ENCODE measurements at regions not wholly inside any gene's neighbourhood (a gene's known extent, or its start where the extent isn't known, plus 50 kb on each side); places are given as distances from the start of the nearest gene placed in this dataset.

DNA sequence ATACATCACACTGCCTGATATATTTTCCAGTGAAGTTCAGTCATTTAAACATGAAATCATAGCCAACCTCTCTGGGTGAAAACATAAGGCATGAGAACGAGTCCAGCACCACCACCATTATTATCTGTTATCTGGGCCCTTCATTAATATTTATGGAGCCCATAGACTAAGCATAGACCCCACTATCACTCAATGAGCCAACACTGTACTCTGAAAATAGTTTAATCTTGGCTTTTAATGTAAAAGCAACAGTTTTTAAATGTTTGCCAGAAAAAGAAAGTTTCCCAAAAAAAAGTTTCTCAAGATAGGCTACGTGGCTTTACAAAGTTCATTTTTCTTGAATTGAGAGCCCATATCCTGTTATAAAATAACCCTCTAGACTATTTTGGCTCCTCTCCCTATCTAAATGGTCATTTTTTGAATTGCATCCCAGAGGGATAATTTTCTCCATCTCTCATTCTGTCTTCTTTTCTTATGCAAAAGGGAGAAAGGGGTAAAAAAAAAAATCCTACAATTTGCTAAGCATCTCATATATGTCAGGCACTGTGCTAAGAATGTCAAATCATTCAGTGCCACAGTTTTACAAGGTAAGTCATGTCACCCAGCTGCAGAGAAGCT lies 66.1 kb downstream of the FZD1 start:
- no peak overlapping the region for H3K4me3 ChIP-seq (ENCODE audit: control insufficient read depth, low read depth, low read length)
- no peak for DNase-seq (ENCODE audit: low read depth)
- TF ChIP-seq, protein P1, sequence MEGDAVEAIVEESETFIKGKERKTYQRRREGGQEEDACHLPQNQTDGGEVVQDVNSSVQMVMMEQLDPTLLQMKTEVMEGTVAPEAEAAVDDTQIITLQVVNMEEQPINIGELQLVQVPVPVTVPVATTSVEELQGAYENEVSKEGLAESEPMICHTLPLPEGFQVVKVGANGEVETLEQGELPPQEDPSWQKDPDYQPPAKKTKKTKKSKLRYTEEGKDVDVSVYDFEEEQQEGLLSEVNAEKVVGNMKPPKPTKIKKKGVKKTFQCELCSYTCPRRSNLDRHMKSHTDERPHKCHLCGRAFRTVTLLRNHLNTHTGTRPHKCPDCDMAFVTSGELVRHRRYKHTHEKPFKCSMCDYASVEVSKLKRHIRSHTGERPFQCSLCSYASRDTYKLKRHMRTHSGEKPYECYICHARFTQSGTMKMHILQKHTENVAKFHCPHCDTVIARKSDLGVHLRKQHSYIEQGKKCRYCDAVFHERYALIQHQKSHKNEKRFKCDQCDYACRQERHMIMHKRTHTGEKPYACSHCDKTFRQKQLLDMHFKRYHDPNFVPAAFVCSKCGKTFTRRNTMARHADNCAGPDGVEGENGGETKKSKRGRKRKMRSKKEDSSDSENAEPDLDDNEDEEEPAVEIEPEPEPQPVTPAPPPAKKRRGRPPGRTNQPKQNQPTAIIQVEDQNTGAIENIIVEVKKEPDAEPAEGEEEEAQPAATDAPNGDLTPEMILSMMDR (IDR thresholded peaks at IDR 0.05; ENCODE audit: control insufficient read depth, insufficient read depth, low read depth, low read length, missing control alignments): no peak

DNA sequence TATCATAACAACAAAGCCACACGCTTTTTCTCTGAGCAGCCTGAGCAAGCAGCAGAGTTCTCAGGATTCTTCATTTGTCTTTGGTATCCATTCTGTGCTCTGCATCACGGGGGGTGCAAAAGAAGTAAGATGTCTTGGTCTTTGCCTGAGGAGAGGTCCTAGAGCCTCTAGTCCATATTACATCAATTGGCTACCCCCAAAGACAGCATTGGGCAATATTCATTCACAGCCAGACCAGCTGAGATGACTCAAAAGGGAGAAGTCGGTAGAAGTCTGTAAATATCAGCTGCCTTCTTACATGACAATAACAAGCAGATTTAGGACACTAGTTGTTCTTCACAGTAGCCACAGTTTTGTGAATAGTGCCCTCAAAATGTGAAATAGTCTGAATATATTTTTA lies 66.6 kb downstream of the FZD1 start:
- TF ChIP-seq, protein P1 (IDR thresholded peaks at IDR 0.05; ENCODE audit: control insufficient read depth, insufficient read depth, low read depth, low read length, missing control alignments): no peak
- no peak overlapping the region for H3K4me3 ChIP-seq (ENCODE audit: control insufficient read depth, low read depth, low read length)
- no peak for DNase-seq (ENCODE audit: low read depth)

DNA sequence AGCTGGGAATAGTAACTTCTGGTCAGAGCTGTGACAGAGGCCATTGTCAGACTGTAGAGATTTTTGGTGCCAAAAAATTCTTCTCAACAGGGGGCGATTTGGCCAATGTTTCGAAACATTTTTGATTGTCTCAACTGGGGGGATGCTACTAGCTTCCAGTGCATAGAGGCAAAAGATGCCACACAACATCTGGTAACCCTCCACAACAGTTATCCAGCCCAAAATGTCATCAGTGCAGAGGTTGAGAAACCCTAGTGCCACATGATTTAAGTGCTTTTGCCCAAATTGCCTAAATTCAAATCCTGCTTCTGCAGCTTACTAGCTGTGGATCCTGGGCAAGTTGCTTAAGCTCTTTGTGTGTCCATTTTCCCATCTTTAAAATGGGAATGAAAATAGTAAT lies 71.9 kb downstream of the FZD1 start:
- no peak for DNase-seq (ENCODE audit: low read depth)
- no peak overlapping the region for H3K4me3 ChIP-seq (ENCODE audit: control insufficient read depth, low read depth, low read length)
- TF ChIP-seq, protein P1 (IDR thresholded peaks at IDR 0.05; ENCODE audit: control insufficient read depth, insufficient read depth, low read depth, low read length, missing control alignments): no peak

DNA sequence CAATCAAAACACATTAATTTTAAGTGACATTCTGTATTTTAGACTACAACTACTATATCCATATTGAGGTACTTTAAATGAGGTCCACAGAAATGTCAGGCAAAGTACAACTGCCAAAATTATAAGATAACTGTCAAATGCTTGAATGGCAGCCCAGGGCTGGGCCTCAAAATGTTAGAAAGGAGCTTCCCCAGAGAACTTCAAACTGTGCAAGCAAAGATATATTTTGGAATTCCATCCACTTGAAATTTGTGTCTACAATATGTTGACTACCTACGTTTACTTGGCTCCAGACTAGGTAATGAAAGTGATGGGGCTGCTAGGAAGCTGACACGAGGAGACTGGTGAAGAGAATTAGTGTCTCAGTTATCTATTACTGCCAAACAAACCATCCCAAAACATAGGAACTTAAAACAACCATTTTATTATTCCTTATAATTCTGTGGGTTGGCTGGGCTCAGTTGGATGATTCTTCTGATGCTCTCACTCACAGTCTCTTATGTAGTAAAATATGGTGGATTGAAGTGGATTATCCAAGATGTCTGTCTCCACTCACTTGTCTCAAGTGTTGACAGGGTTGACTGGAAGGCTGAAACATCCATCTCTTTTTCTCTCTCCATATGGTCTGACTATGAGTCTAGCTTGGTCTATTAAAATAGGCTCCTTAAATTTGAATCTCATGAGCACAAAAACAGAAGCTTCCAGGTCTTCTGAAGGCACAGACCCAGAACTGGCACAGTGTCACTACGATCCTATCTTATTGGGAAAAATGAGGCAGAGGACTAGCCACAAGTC lies 74.2 kb downstream of the FZD1 start:
- no peak overlapping the region for H3K4me3 ChIP-seq (ENCODE audit: control insufficient read depth, low read depth, low read length)
- no peak for DNase-seq (ENCODE audit: low read depth)
- TF ChIP-seq, protein P1 (IDR thresholded peaks at IDR 0.05; ENCODE audit: control insufficient read depth, insufficient read depth, low read depth, low read length, missing control alignments): no peak

DNA sequence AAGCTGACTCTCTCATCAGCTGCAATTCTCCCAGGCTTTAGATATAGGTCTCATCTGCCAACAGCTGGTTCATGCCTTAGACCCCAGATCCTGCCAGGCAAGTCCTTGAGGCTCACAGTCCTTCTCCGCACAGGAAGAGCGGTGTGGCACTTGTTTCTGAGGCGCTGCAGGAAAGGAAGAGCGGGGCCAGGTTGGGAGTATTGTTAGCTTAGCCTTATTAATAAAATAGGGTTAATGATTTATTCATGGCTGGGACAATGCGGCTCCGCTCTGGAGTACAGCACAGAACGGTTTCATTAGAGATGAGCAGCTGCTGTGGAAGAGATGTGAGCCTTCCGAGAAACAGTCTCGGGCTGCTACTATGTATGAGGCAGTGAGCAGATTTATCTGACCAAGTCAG lies 78.1 kb downstream of the FZD1 start:
- TF ChIP-seq, protein P1 (IDR thresholded peaks at IDR 0.05; ENCODE audit: control insufficient read depth, insufficient read depth, low read depth, low read length, missing control alignments): no peak
- DNase-seq (ENCODE audit: low read depth): no peak

DNA sequence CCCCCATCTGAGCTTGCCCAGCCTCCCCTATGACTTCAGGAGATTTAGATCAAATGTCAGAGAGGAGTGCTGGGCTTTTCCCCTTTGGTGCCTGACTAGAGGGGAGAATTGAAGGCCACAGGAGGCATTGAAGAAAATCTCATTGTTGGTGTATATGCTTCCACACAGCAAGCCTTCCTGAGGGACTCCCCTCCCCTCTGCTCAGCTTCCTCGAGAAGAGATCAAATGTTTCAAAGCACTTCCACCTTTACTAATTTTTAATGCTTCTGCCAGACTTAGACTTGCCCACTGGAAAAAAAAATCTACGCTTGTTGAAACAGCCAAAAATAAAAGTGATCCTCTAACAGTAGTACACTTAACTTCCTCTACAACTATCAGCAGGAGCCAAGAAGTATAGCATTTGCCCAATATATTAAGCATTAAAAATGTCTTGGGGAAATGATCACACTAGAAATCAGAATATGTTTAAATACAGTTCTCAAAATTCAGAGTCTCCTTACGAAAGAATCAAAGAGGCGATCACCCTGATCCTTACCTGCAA lies 79.3 kb downstream of the FZD1 start:
- no peak overlapping the region for H3K4me3 ChIP-seq (ENCODE audit: control insufficient read depth, low read depth, low read length)
- TF ChIP-seq, protein P1 (IDR thresholded peaks at IDR 0.05; ENCODE audit: control insufficient read depth, insufficient read depth, low read depth, low read length, missing control alignments): no peak
- no peak for DNase-seq (ENCODE audit: low read depth)

More for the DNA sequence above, 78.1 kb downstream of the FZD1 start:
- H3K4me3 ChIP-seq (ENCODE audit: control insufficient read depth, low read depth, low read length): no peak overlapping the region

Data from AG09309 (cell line).